HG02840 (cell line): ENCODE measurements at regions not wholly inside any gene's neighbourhood (a gene's known extent, or its start where the extent isn't known, plus 50 kb on each side); places are given as distances from the start of the nearest gene placed in this dataset.
"Not testable (repeated sequence)": the region's sequence is repeated elsewhere in the genome, so short reads cannot be mapped to it uniquely, and the experiment has no call there.

Experiments used
- ATAC-seq: cut with Tn5 transposase; IDR thresholded peaks from one replicate; pipeline ENCODE4 v1.9.1; 2021; ENCODE audit warnings: mild to moderate bottlenecking, moderate library complexity, moderate number of reproducible peaks; ENCODE audit not compliant: unreplicated experiment, low FRiP score

GRCh38 chr1:95850763-95851162 lies 616.8 kb downstream of the RWDD3 start:
- ATAC-seq: no peak

GRCh38 chr1:95852483-95853070 lies 618.6 kb downstream of the RWDD3 start:
- no peak for ATAC-seq

GRCh38 chr1:95854457-95854856 lies 620.4 kb downstream of the RWDD3 start:
- no peak for ATAC-seq

- no peak for ATAC-seq
Observed at GRCh38 chr1:95863086-95863485, 629.1 kb downstream of the RWDD3 start.

GRCh38 chr1:95865769-95866168 lies 631.8 kb downstream of the RWDD3 start:
- ATAC-seq: no peak

- ATAC-seq: no peak
Observed at GRCh38 chr1:95876276-95876675, 642.3 kb downstream of the RWDD3 start.

GRCh38 chr1:95879498-95880050 lies 645.6 kb downstream of the RWDD3 start:
- no peak for ATAC-seq

- no peak for ATAC-seq
Observed at GRCh38 chr1:95888941-95889390, 655.0 kb downstream of the RWDD3 start.

GRCh38 chr1:95889400-95889799 lies 655.4 kb downstream of the RWDD3 start:
- ATAC-seq: no peak

- no peak for ATAC-seq
Observed at GRCh38 chr1:95893921-95894320, 659.9 kb downstream of the RWDD3 start.

- ATAC-seq: no peak
Observed at GRCh38 chr1:95903060-95903459, 669.0 kb downstream of the RWDD3 start.

GRCh38 chr1:95905818-95906395 lies 671.9 kb downstream of the RWDD3 start:
- ATAC-seq: no peak

- not testable (repeated sequence) for ATAC-seq
Observed at GRCh38 chr1:95911739-95912138, 677.7 kb downstream of the RWDD3 start.

GRCh38 chr1:95916616-95917015 lies 682.6 kb downstream of the RWDD3 start:
- ATAC-seq: no peak

- ATAC-seq: no peak
Observed at GRCh38 chr1:95924684-95925083, 690.7 kb downstream of the RWDD3 start.

- ATAC-seq: no peak
Observed at GRCh38 chr1:95926331-95926730, 692.3 kb downstream of the RWDD3 start.

GRCh38 chr1:95927061-95927460 lies 693.1 kb downstream of the RWDD3 start:
- no peak for ATAC-seq

GRCh38 chr1:95935719-95936118 lies 701.7 kb downstream of the RWDD3 start:
- ATAC-seq: no peak

- ATAC-seq: no peak
Observed at GRCh38 chr1:95941121-95941798, 707.2 kb downstream of the RWDD3 start.

- no peak for ATAC-seq
Observed at GRCh38 chr1:95948023-95948422, 714.0 kb downstream of the RWDD3 start.

GRCh38 chr1:95951371-95952102 lies 717.5 kb downstream of the RWDD3 start:
- ATAC-seq: no peak
